LNCaP clone FGC (cell line): ENCODE measurements at regions not wholly inside any gene's neighbourhood (a gene's known extent, or its start where the extent isn't known, plus 50 kb on each side); places are given as distances from the start of the nearest gene placed in this dataset.

Experiments
- DNase-seq: peaks from one replicate; pipeline ENCODE4 v3.0.0-alpha.2; 2011; ENCODE audit warnings: low read depth
- H3K4me3 ChIP-seq: 2 replicates; pipeline ENCODE4 v1.5.1; 2011; ENCODE audit warnings: mild to moderate bottlenecking, low read depth, low read length, control low read depth
- CTCF ChIP-seq: IDR thresholded peaks from 2 replicates; pipeline ENCODE4 v1.5.1; 2012; ENCODE audit warnings: mild to moderate bottlenecking; ENCODE audit not compliant: control insufficient read depth, insufficient read depth; ENCODE audit errors: extremely low read depth

GRCh38 chr18:37871561-37871960 is 306.0 kb upstream of the CELF4 start:
- no peak overlapping the region for H3K4me3 ChIP-seq
- DNase-seq = no peak
- TF ChIP-seq CTCF = no peak

- DNase-seq = no peak
- no peak overlapping the region for H3K4me3 ChIP-seq
- TF ChIP-seq CTCF = no peak
These were observed 303.5 kb upstream of the CELF4 start for GRCh38 chr18:37869051-37869450.

GRCh38 chr18:37864122-37864521 is 298.5 kb upstream of the CELF4 start:
- TF ChIP-seq CTCF = no peak
- H3K4me3 ChIP-seq = no peak overlapping the region
- no peak for DNase-seq

GRCh38 chr18:37861981-37862380 is 296.4 kb upstream of the CELF4 start:
- no peak for DNase-seq
- TF ChIP-seq CTCF = no peak
- no peak overlapping the region for H3K4me3 ChIP-seq

GRCh38 chr18:37854396-37854795 is 288.8 kb upstream of the CELF4 start:
- TF ChIP-seq CTCF = no peak
- no peak for DNase-seq
- H3K4me3 ChIP-seq = no peak overlapping the region

- H3K4me3 ChIP-seq = no peak overlapping the region
- DNase-seq = no peak
- TF ChIP-seq CTCF = no peak
These were observed 288.1 kb upstream of the CELF4 start for GRCh38 chr18:37853706-37854105.

- no peak overlapping the region for H3K4me3 ChIP-seq
- no peak for TF ChIP-seq CTCF
- no peak for DNase-seq
These were observed 286.9 kb upstream of the CELF4 start for GRCh38 chr18:37852464-37852863.
